ENCODE measurements at regions not wholly inside any gene's neighbourhood (a gene's known extent, or its start where the extent isn't known, plus 50 kb on each side); places are given as distances from the start of the nearest gene placed in this dataset.

- Histone ChIP-seq H3K4me3 (no peak overlapping the region), H3K36me3 (no peaks in the 10 kb centered on the region), H3K27me3 (peaks cover 0 to 94% of the 10 kb centered on the region in 2 donors), H3K27ac (no peak overlapping the region), H3K9me3 (no peaks in the 10 kb centered on the region), H3K4me1 (no peaks in the 10 kb centered on the region)
- TF ChIP-seq POLR2AphosphoS5 (IDR thresholded peaks at IDR 0.05) = no peak
- TF ChIP-seq POLR2A (IDR thresholded peaks at IDR 0.05) = no peak
- TF ChIP-seq CTCF (IDR thresholded peaks at IDR 0.05) = no peak
- DNase-seq (ENCODE audit: low spot score in 2 of 2) = no peak
- intact Hi-C loops (cut with DNase I; ENCODE audit: low total_unique reads) = no loop called here
These were observed 131.1 kb downstream of the ENGASE start for GRCh38 chr17:79205688-79206205.

- Histone ChIP-seq H3K27me3 (peaks cover 0 to 94% of the 10 kb centered on the region in 2 donors), H3K4me1 (no peaks in the 10 kb centered on the region), H3K9me3 (no peaks in the 10 kb centered on the region), H3K27ac (no peak overlapping the region), H3K4me3 (no peak overlapping the region), H3K36me3 (no peaks in the 10 kb centered on the region)
- no peak for TF ChIP-seq CTCF (IDR thresholded peaks at IDR 0.05)
- no peak for TF ChIP-seq POLR2A (IDR thresholded peaks at IDR 0.05)
- no peak for TF ChIP-seq POLR2AphosphoS5 (IDR thresholded peaks at IDR 0.05)
- intact Hi-C loops (cut with DNase I; ENCODE audit: low total_unique reads) = no loop called here
- DNase-seq (ENCODE audit: low spot score in 2 of 2) = no peak
These were observed 129.6 kb downstream of the ENGASE start for GRCh38 chr17:79204261-79204660.

- Histone ChIP-seq H3K9me3 (no peaks in the 10 kb centered on the region), H3K4me3 (no peak overlapping the region), H3K27me3 (peaks cover 0 to 94% of the 10 kb centered on the region in 2 donors), H3K36me3 (no peaks in the 10 kb centered on the region), H3K4me1 (no peaks in the 10 kb centered on the region), H3K27ac (no peak overlapping the region)
- DNase-seq (ENCODE audit: low spot score in 2 of 2) = no peak
- intact Hi-C loops (cut with DNase I; ENCODE audit: low total_unique reads) = no loop called here
- TF ChIP-seq CTCF (IDR thresholded peaks at IDR 0.05) = no peak
- TF ChIP-seq POLR2AphosphoS5 (IDR thresholded peaks at IDR 0.05) = no peak
- TF ChIP-seq POLR2A (IDR thresholded peaks at IDR 0.05) = no peak
These were observed 129.0 kb downstream of the ENGASE start for GRCh38 chr17:79203657-79204056.

- DNase-seq (ENCODE audit: low spot score in 2 of 2) = no peak
- no peak overlapping the region for H3K4me3 ChIP-seq
- no peak for TF ChIP-seq POLR2AphosphoS5 (IDR thresholded peaks at IDR 0.05)
- TF ChIP-seq CTCF (IDR thresholded peaks at IDR 0.05) = no peak
- no peak for TF ChIP-seq POLR2A (IDR thresholded peaks at IDR 0.05)
- no peaks in the 10 kb centered on the region for H3K4me1 ChIP-seq
- no peak overlapping the region for H3K27ac ChIP-seq
- H3K9me3 ChIP-seq = no peaks in the 10 kb centered on the region
- H3K27me3 ChIP-seq = peaks cover 0 to 94% of the 10 kb centered on the region in 2 donors
- no peaks in the 10 kb centered on the region for H3K36me3 ChIP-seq
- intact Hi-C loops (cut with DNase I; ENCODE audit: low total_unique reads) = no loop called here
These were observed 128.4 kb downstream of the ENGASE start for GRCh38 chr17:79203016-79203415.

GRCh38 chr17:79202480-79202879, 127.9 kb downstream of the ENGASE start:
- DNase-seq (ENCODE audit: low spot score in 2 of 2) = no peak
- Histone ChIP-seq H3K9me3 (no peaks in the 10 kb centered on the region), H3K27me3 (peaks cover 0 to 94% of the 10 kb centered on the region in 2 donors), H3K27ac (no peak overlapping the region), H3K36me3 (no peaks in the 10 kb centered on the region), H3K4me3 (no peak overlapping the region), H3K4me1 (no peaks in the 10 kb centered on the region)
- TF ChIP-seq CTCF (IDR thresholded peaks at IDR 0.05) = no peak
- TF ChIP-seq POLR2AphosphoS5 (IDR thresholded peaks at IDR 0.05) = no peak
- no peak for TF ChIP-seq POLR2A (IDR thresholded peaks at IDR 0.05)
- intact Hi-C loops (cut with DNase I; ENCODE audit: low total_unique reads) = no loop called here

All from breast epithelium (tissue), 4 donors.